A204.1 (cell line): ENCODE measurements at regions not wholly inside any gene's neighbourhood (a gene's known extent, or its start where the extent isn't known, plus 50 kb on each side); places are given as distances from the start of the nearest gene placed in this dataset.
"Not testable (repeated sequence)": the region's sequence is repeated elsewhere in the genome, so short reads cannot be mapped to it uniquely, and the experiment has no call there.

Experiments
- FAIRE-seq: peaks from 2 replicates; lab custom pipeline; 2012; peaks lifted over from hg19 to GRCh38; lab: Jason Lieb, UNC

DNA sequence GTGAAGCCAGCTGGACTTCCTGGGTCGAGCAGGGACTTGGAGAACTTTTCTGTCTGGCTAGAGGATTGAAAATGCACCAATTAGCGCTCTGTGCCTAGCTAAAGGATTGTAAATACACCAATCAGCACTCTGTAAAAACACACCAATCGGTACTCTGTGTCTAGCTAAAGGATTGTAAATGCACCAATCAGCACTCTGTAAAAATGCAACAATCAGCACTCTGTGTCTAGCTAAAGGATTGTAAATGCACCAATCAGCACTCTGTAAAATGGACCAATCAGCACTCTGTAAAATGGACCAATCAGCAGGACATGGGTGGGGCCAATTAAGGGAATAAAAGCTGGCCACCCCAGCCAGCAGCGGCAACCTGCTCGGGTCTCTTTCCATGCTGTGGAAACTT is 97.3 kb upstream of the GALNT15 start:
- not testable (repeated sequence) for FAIRE-seq

DNA sequence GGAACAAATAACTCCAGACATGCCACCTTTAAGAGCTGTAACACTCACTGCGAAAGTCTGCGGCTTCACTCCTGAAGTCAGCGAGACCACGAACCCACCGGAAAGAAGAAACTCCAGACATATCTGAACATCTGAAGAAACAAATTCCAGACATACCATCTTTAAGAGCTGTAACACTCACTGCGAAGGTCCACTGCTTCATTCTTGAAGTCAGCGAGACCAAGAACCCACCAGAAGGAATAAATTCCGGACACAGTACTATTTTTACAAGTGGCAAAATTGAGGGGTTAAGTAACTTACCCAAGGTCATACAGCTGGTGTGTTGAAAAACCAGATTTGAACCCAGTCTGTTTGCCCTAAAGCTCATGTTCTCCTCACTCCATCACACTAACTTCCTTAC is 96.8 kb upstream of the GALNT15 start:
- FAIRE-seq, result not testable (repeated sequence)

DNA sequence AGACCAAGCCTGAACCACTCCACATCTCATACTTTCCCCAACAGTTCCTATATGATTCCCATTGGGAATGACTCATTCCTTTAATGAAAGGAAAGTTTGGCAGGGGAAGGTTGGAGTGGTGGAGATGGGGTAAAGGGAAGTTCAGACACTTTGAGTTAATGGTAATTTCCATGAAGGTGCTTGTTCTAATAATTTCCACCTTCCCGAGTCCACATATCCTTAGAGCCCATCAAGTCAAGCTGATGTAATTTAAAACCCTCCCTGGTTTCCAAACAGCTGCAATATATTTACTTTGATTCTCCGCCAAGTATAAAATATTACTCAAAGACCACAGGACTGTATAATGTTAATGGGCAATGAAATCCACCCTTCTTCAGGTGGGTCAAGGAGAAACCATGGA is 95.0 kb upstream of the GALNT15 start:
- FAIRE-seq, result no peak

DNA sequence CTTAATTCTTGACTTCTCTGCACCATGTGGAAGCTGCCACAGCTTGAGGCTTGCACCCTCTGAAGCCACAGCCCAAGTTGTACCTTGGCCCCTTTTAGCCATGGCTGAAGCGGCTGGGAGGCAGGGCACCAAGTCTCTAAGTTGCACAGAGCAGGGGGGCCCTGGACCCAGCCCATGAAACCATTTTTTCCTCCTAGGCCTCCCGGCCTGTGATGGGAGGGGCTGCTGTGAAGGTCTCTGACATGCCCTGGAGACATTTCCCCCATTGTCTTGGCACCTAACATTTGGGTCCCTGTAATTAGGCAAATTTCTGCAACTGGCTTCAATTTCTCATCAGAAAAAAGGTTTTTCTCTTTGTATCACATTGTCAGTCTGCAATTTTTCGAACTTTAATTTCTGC is 92.8 kb upstream of the GALNT15 start:
- no peak for FAIRE-seq

DNA sequence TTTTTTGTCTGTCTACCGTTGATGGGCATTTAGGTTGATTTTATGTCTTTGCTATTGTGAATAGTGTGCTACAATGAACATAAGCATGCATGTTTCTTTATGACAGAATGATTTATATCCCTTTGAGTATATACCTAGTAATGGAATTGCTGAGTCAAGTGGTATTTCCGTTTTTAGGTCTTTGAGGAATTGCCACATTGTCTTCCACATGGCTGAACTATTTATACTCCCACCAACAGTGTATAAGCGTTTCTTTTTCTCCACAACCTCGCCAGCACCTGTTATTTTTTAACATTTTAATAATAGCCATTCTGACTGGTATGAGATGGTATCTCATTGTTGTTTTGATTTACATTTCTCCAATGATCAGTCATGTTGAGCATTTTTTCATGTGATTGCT is 89.6 kb upstream of the GALNT15 start:
- no peak for FAIRE-seq

DNA sequence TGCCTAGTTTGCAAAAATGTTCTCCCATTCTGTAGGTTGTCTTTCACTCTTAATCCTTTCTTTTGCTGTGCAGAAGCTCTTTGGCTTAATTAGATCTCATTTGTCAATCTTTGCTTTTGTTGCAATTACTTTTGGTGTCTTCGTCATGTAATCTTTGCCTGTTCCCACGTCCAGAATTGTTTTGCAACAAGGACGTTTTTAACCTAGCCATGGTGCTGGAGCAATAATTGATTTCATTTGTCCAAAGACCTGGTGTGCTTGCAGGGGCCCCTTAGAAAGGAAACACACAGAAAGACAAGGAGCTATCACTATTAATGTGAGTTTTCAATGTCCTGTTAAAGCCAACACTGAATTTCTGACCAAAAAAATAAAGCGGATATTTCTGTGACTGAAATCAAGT is 89.1 kb upstream of the GALNT15 start:
- no peak for FAIRE-seq

DNA sequence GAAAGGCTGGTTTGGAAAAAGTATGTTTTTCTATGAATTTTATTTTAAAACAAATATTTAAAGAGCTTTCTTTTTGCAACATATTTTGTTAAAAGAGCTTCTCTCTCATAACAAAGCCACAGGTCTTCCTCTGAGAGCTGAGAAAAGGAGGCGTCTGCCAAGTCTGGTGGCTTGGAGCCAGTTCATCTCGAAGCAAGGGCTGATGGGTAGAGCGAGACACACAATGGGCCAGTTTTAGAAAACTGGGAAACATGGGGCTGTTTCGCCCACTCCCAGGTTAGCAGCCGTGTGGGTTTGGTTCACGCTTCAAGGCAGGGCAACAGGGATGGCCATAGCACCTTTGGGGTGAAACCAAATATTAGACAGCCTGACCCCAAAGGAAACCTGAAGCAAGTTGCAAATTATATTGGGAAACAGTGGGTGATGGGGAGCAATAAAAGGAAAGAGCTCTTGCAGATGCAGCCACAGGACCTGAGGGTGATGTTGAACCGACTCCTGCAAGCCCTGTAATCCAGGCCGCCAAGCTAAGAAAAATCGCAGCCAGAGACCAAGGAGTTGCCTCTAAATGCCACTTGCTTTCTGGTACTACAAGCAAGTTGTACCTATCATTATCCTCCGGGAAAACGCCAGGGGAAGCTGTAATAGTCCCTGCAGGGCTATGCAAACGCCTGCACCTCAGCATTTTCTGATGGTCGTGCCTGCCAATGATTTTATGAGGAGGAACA is 88.4 kb upstream of the GALNT15 start:
- no peak for FAIRE-seq

DNA sequence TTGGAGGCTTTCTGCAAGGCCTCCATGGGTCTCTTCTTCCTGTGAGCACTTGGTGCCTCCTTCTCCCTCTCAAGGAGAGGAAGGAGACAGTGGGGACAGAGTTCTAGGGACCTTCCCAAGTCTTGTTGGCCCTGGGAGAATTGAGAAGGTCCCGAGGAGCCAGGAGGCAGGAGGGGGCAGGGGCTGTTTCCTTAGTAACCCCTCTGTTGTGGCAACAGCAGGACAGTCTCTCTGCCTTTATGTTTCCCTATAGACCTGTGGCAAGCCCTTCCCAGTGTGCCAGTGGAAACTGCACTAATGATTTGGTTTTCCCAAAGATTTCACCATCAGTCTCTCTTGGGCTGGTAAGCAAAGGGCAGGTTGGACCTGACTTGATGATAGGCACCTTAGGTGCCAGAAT is 87.8 kb upstream of the GALNT15 start:
- no peak for FAIRE-seq

DNA sequence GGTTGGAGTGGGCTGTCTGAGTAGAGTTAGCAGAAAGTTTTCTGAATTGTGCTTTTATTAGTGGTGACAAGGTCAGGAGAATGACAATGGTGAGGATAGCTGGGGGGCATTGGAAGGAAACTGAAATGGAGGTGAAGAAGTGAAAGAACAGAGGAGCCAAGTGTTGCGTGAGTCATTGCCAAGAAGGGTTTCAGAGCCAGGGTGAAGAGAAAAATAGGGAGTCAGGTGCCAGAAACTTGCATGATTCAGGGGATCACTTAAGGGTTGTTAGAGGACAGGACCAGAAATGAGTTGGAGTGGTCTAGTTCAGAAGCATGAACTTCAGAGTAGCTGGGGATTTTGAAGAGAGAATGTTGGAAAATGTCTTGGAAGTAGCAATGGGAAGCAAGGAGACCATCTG is 86.0 kb upstream of the GALNT15 start:
- FAIRE-seq, result no peak

DNA sequence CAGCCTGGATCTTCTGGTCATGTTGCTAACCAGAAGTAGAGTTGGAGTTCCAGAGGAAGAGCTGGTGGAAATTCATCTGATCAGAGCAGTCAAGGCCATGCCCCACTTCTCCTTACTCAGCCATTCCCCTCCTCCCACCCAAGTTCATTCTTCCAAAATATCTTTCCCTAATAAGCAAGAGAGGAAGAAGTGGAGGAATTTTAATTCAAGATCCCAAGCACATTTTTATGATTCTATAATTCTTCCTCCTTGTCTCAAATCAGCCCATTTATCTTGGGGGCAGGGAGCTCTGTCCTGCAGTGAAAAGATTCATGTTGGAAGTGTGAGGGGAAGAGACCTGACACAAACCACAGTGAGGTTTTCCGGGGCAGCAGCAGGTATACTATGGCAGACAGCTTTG is 85.0 kb upstream of the GALNT15 start:
- FAIRE-seq, result no peak

DNA sequence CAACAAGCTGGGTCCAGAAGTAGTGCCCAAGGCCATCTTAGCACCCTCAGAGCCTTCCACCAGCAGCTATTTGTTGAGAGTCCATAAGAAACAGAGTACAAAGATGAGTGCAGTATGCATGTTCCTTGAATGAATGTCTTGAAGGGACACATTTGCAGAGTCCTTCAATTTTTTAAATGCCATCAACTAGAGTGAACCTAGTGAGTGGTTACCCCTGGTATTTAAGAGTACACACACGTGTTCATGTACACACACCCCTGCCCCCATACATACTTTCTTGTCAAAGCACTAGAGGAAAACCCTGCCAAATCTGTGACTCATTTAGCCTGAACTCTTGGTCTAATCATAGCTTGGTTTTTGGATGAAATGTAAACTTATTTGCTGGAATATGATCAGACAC is 84.5 kb upstream of the GALNT15 start:
- FAIRE-seq, result no peak

DNA sequence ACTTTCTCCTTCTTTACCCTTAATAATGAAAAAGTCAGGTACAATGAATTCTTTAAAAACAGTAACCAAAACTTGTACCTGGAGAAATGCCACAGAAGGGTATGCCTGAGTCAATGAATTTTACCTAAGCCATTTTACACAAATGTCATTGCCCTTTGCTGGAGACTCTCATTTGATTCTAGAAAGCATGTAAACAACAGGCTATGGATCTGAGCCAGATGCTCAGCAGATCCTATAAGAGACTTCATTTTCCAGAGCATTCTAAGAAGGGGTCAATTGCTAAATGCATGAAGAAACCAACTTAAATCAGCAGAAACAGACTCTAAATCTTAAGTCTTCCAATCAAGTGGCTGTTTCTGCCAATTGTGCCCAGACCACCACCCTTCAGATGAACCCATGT is 83.8 kb upstream of the GALNT15 start:
- FAIRE-seq, result no peak

DNA sequence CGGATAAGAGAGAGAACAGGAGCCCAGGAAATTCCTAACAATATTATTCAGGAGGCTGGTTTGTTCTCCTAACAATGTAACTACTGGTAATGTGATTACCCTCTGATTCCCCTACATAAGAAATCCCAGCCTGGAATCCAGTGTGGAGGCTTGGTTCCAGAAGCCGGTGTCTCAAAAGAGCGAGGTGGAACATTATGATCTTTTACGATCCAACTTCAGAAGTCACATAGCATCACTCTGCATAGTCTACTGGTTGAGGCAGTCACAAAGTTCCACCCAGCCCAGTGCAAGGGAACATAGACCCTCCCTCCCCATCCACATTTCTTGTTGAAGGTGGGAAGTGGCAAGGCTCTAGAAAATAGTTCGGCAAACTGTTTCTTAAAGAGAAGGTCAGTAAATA is 81.6 kb upstream of the GALNT15 start:
- FAIRE-seq, result no peak

DNA sequence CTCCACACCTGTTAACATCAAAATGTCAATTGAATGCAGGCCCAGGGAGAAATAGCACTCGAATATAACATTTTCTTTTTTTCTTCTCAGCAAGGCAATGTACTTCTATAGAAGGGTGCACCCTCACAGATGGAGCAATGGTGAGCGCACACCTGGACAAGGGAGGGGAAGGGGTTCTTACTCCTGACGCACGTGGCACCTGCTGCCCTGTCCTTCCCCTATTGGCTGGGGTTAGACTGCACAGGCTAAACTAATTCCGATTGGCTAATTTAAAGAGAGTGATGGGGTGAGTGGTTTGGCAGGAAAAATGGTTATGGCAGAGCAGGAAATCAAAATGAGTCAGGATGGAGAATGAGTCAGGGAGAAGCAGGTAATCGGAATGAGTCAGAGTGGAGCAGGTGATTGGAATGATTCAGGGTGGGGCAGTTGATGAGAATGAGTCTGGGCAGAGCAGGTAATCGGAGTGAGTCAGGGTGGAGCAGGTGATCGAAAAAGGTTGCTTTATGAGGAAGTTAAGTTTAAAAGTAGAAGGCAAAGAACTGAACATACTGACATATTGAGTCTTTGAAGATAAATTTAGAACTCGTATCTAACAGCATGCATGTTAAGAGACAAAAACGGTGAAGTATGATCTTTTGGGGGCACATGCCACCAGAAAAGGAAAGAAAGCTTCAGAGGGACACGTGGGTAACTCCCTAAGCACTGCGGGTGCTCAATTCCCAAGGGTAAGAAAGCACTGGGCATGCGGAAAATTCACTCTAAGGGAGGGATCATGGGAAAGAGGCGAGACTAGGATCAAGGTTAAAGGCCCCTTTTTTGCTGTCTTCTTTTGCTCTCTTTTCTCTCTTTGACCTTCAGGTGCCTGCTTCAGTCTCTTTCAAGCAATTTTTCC is 72.9 kb upstream of the GALNT15 start:
- FAIRE-seq, result no peak

DNA sequence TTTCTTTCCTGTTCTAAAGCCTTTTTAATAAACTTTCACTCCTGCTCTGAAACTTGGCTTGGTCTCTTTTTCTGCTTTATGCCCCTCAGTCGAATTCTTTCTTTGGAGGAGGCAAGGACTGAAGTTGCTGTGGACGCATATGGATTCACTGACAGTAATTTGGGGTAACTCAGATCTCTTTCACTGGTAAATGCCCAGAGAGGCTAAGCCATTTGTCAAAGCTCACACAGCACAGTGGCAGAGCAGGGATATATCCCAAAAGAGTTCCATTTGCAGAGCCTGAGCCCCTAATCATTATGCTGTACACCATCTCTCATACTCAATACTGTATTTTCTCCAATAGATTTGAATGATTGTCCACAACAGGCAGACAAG is 72.3 kb upstream of the GALNT15 start:
- no peak for FAIRE-seq

DNA sequence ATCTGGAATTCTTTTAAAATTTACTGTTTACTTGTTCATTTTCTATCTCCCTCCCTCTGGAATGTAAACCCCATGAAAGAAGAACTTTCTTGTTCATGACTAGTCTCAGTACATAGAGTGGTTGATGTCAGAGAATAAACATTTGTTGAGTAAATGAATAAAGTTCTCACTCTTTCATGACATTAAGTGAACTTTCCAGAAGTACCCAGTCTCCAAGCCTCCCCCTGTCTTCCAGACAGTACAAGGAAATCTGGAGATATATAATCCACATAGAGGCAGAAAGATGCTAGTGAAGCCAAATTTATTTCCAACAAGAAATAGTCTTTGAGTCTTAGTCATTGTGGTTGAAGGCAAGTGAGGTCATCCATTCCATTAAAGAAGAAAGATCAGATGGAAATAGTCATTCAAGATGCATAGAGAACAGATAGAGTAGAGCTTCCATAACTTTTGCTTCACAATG is 71.5 kb upstream of the GALNT15 start:
- no peak for FAIRE-seq

DNA sequence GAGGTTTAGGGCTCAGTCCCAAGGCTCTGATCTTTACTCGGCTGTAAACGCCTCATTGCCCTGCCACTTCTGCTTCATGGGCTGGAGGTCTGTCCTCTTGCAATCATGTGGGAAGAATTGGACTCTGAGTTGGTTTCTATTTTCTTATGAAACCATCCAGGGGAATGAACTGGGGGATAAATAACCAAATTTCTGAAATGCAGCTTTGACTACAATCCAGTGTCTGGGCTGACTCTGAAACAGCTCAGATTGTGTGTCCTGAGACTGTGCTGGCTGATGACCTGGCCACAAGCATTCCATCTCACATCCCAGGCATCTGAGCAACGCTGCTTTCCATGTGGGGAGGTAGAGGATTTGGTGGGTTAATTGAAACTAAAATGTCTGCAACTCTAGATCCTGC is 71.0 kb upstream of the GALNT15 start:
- no peak for FAIRE-seq

DNA sequence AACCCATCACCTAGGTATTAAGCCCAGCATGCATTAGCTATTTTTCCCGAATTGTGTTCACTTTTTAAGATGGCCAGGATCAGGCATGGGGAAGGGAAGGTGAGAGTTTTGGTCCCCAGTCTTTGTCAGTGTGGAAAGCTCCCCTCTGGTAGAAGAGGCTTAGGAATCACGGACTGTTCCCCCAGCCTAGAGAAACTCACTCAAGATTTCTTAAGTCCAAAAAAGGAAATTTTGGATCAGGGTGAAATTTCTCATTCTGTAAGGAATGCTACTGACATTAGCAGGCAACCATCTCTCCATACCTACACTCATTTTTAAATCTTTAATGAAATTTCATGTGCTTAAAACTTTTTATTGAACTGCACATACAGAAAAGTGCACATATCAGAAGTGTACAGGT is 70.3 kb upstream of the GALNT15 start:
- FAIRE-seq, result no peak

DNA sequence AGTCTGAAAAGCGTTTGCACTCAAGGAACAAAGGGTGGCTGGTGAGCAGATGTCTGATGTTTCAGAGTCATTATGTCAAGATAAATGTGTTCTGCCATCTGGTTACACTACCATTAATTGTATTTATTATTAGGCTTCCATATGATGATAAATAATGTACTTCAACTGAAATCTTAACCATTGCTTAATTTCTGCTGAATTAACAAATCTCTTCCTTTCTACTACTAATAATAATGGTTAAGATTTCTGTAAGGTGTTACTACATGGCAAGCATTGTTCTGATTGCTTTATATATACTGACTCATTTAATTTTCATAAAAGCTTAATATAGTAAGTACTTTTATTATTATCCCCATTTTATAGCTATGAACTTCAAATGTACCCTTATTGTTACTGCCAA is 68.4 kb upstream of the GALNT15 start:
- no peak for FAIRE-seq

DNA sequence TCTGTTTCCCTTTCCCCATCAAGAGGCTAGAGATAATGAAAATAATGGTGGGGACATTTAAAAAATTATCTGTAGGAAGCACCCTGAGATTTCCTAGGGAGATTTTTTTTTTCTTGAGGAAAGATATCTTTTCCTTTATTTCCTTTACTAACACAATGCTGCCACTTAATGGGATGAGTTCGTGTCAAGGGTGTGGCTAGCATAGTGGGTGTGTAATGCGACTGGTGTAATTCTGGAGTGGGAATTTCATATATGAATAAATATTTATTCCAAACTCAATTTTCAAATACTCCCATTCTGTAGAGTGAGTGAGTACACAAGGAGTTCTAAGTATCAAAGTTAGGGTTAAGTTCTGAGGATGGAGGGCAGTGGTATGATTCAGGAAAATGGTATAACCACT is 66.1 kb upstream of the GALNT15 start:
- FAIRE-seq, result no peak

DNA sequence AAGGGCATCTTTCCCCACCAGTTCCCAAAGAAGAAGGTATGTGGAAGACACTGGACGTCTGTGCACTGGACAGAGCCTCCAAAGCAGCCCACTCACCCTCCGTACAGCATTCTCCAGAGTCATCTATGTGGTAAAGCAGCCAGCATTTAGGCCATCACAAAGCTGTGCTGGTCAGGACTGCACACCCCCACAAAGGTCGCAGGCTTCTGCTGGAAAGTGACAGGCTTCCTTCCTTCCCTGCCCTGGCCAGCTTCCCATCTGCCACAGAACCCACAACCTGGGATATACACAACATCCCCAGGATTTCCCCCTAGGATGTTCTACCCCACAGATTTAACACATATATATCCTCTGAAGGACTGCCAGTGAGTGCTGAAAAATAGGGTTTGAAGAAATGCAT is 64.6 kb upstream of the GALNT15 start:
- FAIRE-seq, result no peak

DNA sequence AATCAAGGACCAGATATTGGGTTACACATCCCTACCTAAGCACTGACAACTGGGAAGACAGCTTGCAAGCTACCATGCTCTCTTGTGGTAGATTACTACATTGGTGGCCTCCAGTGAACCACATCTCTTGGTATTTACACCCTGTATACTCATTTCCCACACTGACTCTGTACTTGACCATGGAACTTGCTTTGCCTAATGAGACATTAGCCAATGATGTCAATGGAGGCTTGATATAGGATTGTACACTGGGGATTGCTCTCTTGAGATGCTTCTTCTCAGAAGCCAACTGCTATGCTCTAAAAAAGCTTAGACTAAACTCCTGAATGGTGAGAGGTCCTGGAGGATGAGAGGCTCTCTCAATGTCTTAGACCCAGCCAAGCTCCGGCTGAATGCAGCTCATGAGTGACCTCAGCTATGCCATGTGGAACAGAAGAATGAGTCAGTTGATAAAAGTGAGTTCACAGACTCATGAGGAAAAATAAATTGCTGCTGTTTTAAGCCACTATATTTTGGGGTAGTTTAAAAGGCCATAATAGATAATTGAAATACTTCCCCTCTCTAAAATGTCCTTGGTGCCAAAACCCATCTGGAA is 61.5 kb upstream of the GALNT15 start:
- FAIRE-seq, result no peak

DNA sequence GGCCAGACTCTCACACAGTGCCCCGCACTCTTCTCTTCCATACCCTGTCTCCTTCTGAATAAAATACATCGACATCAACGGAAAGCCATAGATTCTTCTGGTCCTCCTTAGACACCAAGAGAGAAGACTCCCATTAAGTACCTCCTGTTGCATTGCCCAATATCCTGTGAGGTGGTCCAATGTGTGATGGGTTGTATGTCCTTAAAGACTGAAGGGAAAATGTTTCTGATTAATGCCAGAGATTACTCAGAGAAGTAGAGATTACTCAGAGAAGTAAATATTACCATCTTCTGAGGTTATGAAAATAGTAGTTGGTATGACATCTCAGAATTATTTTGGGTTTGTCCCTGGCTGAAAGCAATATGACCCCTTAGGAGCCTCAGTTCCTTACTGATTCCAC is 60.8 kb upstream of the GALNT15 start:
- no peak for FAIRE-seq

DNA sequence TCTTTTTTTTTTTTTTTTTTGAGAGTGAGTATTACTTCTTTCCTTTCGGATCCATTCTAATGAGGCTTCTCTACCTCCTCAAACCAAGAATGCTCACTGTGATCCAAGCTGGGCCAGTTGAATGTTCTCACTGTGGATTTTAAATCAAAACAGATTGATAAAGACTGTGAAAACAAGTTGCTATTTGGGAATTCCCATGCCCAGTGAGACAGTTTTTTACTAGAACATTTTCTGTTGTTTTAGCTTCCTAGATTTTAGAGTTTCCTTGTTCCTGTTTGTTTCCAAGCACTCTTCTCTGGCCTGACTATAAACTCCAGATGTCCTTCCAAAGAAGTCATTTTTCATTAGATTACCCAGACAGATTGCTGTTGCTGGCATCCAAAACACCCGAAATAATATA is 60.1 kb upstream of the GALNT15 start:
- FAIRE-seq, result no peak
